ENCODE measurements at regions not wholly inside any gene's neighbourhood (a gene's known extent, or its start where the extent isn't known, plus 50 kb on each side); places are given as distances from the start of the nearest gene placed in this dataset.

- TF ChIP-seq CTCF (IDR thresholded peaks at IDR 0.05 in 4 of 5, conservative IDR thresholded peaks at IDR 0.05 in 1 of 5) (no peak), POLR2A (IDR thresholded peaks at IDR 0.05) (no peak)
Measured at GRCh38 chr10:4511509-4511908, 314.5 kb upstream of the AKR1E2 start.
